Peyer's patch (tissue), 4 donors: ENCODE measurements at regions not wholly inside any gene's neighbourhood (a gene's known extent, or its start where the extent isn't known, plus 50 kb on each side); places are given as distances from the start of the nearest gene placed in this dataset.

Experiments
- POLR2A ChIP-seq, 2 donors: fragments of 450-650 bp; IDR thresholded peaks; one replicate each; pipeline ENCODE4 v1.5.1; 2017; ENCODE audit warnings: antibody characterized with exemption in 2 of 2, mild to moderate bottlenecking in 2 of 2, moderate library complexity in 2 of 2
- TF ChIP-seq, protein P1 (sequence below), 6 experiments: fragments of 450-650 bp in 4 of 6; fragments of 200-600 bp in 2 of 6; sonication (generic) in 1 of 6; IDR thresholded peaks; one replicate each; pipeline ENCODE4 v1.5.1; 2017 to 2019; ENCODE audit warnings: antibody characterized with exemption in 6 of 6, mild to moderate bottlenecking in 3 of 6, moderate library complexity in 1 of 6

DNA sequence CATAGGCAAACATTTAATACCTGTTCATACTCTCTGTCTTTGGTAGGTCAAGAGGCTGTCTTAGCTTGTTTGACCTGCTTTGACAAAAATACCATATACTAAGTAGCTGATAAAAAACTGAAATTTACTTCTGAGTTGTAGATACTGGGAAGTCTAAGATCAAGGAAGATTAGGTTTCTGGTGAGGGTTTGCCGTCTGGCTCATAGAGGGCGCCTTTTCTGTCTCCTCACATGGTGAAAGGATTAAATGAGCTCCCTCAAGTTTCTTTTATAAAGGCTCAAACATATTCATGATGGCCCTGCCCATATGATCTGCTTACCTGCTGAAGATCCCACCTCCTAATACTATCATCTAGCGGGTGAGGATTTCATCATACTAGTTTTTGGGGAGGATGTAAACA, 1076.1 kb upstream of the NCAM2 start:
- TF ChIP-seq, protein P1, sequence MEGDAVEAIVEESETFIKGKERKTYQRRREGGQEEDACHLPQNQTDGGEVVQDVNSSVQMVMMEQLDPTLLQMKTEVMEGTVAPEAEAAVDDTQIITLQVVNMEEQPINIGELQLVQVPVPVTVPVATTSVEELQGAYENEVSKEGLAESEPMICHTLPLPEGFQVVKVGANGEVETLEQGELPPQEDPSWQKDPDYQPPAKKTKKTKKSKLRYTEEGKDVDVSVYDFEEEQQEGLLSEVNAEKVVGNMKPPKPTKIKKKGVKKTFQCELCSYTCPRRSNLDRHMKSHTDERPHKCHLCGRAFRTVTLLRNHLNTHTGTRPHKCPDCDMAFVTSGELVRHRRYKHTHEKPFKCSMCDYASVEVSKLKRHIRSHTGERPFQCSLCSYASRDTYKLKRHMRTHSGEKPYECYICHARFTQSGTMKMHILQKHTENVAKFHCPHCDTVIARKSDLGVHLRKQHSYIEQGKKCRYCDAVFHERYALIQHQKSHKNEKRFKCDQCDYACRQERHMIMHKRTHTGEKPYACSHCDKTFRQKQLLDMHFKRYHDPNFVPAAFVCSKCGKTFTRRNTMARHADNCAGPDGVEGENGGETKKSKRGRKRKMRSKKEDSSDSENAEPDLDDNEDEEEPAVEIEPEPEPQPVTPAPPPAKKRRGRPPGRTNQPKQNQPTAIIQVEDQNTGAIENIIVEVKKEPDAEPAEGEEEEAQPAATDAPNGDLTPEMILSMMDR (IDR thresholded peaks at IDR 0.05) = no peak
- no peak for TF ChIP-seq POLR2A (IDR thresholded peaks at IDR 0.05)
